ENCODE measurements at regions not wholly inside any gene's neighbourhood (a gene's known extent, or its start where the extent isn't known, plus 50 kb on each side); places are given as distances from the start of the nearest gene placed in this dataset.

DNA sequence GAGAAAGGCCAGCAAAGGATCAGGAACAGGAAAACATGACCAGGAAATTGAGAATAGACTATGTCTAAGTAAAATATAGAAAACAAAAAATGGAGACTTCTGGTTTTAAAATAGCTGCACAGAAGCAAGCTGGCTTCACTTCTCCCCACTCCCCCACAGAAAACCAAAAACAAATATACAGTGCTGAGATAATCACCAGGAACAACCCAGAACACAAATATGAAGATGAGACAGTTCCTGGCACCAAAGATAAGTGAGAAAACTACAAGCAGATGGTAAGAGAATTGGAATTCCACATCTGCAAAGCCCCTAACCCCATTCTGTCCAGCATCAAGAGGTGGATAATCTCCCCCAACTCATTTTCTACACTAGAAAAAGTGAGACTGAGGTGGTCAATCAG lies 397.7 kb downstream of the SUCLA2 start:
- DNase-seq, result no peak

DNA sequence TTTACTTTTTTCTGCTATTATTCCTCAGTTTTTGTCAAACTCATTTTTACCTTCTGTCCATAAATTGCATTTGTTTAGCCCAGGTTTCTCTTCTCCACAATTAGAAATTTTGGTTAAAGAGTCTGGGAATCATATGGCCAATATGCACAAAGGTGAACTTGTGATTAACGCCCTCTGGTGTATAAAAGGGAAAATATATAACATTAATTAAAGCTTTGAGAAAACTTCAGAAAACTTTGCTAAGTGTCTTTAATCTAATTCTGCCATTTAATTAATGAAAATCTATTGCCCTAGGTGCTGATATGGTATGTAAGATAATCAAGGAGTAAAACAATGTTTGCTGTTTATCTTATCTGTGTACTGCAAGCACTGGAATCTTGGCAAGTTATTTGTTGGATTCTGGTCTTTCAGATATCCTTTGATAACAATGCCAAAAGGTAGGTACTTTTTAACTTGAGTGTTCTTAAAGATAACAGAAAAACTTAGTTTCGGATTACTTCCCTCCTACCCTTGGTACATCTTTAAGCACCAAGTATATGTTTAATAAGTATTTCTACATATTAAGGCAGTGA lies 402.6 kb downstream of the SUCLA2 start:
- DNase-seq, result peak; percentile 2

DNA sequence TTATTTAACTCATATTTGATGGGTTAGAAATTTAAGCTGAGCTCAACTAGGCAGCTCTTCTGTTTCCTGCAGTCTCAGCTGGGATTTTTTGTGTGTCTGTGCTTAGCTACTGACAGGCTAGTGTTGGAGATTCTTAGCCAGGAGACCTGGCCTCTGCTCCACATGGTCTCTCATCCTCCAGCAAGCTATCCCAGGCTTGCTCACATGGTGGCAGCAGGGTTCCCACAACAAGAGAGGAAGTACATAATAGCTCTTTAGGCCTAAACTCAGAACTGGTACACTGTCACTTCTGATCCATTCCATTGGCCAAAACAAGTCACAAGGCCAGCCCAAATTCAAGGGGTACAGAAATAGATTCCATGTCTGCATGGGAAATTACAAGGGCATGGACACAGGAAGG lies 406.2 kb downstream of the SUCLA2 start:
- DNase-seq, result no peak

GRCh38 chr13:47592256-47592655 lies 408.8 kb downstream of the SUCLA2 start:
- DNase-seq, result no peak

DNA sequence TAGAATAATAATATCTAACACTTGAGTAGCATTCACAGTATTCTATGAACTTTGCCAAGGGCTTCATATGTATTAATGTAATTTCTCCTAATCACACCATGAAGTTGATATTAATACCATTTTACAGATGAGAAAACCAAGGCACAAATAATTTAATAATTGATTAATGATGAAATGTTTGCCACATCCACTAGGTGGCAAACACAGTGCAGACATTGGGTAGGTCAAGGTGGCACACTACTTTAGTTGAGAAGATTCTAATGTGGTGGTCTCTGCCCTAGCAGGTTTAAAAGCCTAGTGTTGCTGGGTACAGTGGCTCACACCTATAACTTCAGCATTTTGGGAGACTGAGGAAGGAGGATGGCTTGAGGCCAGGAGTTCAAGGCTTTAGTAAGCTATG lies 412.4 kb downstream of the SUCLA2 start:
- DNase-seq, result no peak

DNA sequence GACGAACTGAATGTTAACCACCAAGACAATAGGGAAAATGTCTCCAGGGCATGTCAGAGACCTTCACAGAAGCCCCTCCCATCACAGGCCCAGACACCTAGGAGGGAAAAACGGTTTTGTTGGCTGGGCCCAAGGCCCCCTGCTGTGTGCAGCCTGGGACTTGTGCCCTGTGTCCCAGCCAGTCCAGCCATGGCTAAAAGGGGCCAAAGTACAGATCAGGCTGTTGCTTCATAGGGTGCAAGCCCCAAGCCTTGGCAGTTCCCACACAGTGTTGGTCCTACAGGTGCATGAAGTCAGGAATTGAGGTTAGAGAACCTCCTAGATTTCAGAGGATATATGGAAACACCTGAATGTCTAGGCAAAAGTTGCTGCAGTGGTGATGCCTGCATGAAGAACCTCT lies 428.7 kb downstream of the SUCLA2 start:
- no peak for DNase-seq

DNA sequence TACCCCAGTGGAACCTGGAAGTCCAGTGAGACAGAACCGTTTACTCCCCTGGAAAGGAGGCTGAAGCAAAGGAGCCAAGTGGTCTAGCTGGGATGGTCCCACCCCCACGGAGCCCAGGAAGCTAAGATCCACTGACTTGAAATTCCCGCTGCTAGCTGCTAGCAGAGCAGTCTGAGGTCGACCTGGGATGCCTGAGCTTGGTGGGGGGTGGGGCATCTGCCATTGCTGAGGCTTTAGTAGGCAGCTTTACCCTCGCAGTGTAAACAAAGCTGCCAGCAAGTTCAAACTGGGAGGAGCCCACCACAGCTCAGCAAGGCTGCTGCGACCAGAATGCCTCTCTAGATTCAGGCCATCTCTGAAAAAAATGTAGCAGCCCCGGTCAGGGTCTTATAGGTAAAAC lies 437.0 kb downstream of the SUCLA2 start:
- no peak for DNase-seq

DNA sequence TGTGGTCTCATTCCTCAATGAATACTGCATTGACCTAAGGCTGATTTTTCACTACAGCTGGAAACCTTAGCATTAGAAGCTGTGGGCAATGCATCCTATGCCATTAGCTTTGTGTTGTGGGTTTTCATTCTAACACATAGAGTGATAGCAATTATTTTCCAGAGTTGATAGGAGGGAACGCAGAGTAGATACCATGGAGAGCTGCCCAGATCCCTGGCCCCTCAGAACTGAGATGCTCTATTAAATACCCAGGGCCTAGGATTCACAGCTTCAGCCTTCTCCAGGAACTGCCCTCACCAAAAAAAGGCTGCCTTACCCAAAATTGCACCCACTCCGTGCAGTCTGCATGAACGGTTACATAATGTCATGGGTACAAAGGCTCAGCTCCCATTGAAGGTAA lies 444.4 kb downstream of the SUCLA2 start:
- no peak for DNase-seq

- DNase-seq, result no peak
Measured at GRCh38 chr13:47555235-47555634, 445.8 kb downstream of the SUCLA2 start.

- no peak for DNase-seq
Measured at GRCh38 chr13:47553329-47553977, 447.6 kb downstream of the SUCLA2 start.

DNA sequence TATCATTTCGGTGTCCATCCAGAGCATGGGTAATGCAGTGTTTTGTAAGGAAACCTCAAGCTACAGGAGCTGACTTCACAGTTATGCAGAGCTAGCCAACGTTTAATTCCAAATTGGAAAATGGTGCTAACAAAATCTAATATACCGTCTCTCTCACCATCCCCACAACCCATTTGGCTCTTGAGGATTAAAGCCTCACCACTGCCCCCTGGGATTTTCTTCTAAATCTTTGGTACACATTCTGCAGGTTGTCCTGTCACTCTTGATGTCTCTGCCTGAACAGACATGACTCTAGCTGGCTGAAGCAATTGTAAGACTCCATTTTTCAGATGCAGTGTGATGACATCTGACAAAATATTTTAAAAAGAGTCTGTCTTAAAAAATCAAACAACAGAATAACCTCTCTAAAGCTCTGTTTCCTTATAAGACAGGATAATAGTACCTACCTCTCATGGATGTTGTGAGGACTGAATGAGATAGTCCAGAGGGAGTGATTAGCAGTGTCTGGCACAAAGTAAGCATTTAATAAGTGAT lies 451.8 kb downstream of the SUCLA2 start:
- DNase-seq, result no peak

DNA sequence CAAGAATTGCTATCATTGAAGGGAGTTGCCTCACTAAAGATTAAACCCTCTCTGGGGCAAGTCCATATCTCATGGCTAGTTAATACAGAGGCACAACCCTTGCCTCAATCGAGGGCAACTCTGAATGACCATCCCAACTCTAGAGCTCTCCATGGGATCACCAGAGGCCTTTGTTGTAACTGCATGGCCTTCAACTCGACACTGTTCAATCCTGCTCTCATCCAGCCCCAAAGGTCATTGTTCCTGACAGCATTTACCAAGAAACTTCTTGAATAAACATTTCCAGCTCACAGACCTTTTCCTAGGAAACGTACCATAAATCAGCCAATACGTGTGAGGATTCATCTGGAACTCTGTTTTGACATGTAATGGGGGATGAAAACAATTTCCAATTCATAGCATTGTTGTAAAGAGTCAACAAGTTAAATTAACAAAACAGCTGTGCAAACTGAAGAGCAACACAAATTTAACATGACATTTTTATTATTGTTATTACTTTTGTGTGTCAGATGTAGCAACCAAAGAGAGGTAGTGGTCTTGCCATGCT lies 452.7 kb downstream of the SUCLA2 start:
- no peak for DNase-seq

- no peak for DNase-seq
Measured at GRCh38 chr13:47546391-47547225, 454.5 kb downstream of the SUCLA2 start.

DNA sequence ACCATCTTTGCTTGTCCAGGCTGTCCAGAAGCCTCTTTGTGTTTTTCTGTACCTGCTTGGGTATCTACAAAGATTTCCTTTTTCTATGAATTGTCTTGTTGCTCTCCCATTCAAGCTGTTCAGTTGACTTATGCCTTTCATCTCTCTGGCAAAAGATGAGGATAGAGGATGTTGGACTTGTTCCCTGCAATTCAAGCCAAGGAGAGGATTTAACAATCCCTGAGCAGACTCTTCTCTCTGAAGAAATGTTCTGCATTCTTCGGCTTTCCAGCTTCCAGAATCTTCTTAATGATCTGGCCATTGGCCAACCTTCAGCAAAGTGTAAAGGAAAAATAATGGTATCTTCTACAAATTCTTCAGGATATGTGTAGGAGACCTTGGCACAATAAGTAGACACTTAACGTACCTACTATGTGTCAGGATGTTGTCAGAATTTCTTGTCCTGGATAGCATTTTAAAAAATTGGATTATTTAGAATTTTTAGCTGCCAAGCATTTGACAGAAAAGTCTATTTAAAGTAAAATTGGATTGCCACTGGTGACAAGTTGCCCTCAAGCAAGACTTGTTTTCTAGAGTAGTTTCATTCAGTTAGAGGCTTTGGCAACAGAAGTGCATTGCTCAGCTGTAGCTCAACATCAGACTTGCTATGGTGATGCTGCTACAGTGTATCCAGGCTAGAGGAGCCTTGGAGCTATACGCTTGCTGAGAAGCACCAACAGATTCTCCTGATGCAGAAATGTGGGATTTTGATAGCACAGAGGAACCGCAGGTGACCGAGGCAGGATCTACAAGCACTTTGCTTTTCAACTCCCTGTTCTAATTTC lies 455.7 kb downstream of the SUCLA2 start:
- DNase-seq, result no peak

GRCh38 chr13:47539317-47539716 lies 461.8 kb downstream of the SUCLA2 start:
- DNase-seq, result no peak

GRCh38 chr13:47523771-47524170 lies 477.3 kb downstream of the SUCLA2 start:
- no peak for DNase-seq

GRCh38 chr13:47521890-47522487 lies 479.1 kb downstream of the SUCLA2 start:
- no peak for DNase-seq

DNA sequence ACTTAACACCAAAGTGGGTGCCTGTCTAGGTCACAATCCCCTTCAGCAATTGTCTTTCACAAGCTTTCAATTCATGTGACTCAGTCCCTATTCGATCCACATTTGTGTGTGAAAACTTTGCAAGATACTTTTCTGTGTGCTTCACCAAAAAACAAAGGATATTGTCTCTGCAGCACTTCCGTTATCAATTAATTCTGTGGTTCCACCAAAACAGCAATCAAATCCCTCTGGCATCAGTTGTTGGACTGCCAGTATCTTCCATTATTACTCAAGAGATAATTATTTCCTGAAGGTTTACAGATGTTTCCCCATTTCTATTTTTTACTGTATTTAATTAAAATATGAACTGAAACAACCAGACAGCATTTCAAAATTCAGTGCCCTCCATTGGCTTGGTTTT lies 481.4 kb downstream of the SUCLA2 start:
- no peak for DNase-seq

- DNase-seq, result no peak
Measured at GRCh38 chr13:47518530-47518929, 482.5 kb downstream of the SUCLA2 start.

- no peak for DNase-seq
Measured at GRCh38 chr13:47511647-47512046, 489.4 kb downstream of the SUCLA2 start.

- no peak for DNase-seq
Measured at GRCh38 chr13:47508527-47509228, 492.4 kb downstream of the SUCLA2 start.

GRCh38 chr13:47503475-47503874 lies 497.6 kb downstream of the SUCLA2 start:
- DNase-seq, result no peak
